ENCODE measurements at regions not wholly inside any gene's neighbourhood (a gene's known extent, or its start where the extent isn't known, plus 50 kb on each side); places are given as distances from the start of the nearest gene placed in this dataset.
"Not testable (repeated sequence)": the region's sequence is repeated elsewhere in the genome, so short reads cannot be mapped to it uniquely, and the experiment has no call there.

DNA sequence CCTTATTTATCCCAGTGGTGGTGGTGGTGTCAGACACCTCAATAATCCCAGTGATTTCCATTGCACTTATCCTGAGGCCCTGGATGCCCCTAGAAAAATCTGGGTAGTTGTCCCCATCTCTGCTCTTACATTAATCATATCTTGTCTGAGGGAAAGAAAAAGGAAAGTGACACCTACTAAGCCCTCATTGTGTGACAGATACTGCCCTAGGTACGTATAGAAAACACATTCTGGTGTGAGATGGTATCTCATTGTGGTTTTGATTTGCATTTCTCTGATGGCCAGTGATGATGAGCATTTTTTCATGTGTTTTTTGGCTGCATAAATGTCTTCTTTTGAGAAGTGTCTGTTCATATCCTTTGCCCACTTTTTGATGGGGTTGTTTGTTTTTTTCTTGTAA lies 162.6 kb upstream of the JADE1 start:
- not testable (repeated sequence) for FAIRE-seq

DNA sequence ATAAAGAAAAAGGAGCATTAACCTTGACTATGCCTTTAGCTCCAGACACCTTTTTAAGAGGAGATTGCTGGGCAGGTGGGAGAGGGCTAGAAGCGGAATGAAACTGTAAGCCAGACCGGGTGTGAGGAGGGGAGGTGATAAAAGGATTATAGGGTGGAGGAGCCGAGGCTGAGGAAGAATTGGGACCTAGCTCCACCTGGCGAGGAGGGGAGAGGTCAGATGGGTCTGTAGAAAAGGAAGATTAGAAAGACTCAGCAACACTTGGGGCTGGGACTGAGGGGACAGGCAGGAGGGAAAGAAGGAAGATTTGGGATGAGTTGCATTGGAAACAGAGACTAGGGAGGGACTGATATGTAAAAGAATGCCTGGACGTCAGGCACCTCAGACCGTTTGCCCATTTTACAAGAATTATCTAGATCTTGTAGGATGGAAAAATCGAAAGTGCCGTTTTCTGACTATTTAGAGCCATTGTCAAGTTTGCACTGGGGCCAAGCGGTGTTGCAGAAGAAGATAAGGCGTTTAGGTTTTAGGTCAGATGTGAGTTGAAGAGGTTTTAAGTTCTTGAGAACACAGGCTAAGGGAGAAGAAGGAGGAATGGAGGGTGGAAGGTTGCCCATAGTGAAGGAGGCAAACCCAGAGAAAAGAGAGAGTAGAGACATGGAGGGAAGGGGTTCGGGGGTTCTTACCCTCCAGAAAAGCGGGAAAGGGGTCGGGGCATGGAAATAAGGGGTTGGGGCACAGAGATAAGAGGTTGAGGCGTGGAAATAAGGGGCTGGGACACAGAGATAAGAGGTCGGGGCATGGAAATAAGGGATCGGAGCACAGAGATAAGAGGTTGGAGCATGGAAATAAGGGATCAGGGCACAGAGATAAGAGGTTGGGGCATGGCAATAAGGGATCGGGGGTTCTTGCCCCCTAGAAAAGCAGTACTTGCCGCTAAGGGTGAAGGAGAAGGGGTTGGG lies 164.5 kb upstream of the JADE1 start:
- FAIRE-seq: not testable (repeated sequence)

DNA sequence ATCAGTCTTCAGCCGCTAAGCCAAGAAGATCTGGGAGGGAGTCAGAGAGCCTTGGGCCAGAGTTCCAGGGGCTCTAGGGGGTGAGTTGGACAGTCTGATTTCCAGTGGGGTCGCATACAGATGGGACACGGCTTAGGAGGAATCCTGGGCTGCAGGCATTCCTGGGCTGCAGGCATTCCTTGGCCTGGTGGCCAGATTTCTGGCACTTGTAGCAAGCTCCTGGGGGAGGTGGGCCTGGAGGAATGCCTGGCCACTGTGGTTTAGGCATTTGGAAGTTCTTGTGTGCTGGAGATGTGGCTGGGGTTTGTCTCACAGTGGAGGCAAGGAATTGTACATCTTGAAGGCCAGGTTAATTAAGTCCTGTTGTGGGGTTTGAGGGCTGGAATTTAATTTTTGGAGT lies 165.4 kb upstream of the JADE1 start:
- not testable (repeated sequence) for FAIRE-seq

DNA sequence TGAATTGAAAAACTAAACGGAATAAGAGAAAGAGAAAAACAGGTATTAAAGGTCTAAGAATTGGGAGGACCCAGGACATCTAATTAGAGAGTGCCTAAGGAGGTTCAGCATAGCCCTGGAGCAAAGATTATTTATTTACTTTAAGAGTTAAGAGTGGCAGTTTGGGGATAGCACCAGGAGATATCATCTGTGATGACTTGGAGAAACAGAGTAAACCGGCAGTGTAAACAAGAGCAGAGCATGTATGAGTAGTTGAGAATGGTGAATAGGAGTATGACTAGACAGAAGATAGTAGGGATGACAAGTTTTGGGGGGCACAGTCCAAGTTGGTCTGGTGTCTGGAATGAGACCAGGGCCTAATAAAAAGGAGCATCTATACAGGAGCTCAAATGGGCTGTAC lies 167.9 kb upstream of the JADE1 start:
- not testable (repeated sequence) for FAIRE-seq

DNA sequence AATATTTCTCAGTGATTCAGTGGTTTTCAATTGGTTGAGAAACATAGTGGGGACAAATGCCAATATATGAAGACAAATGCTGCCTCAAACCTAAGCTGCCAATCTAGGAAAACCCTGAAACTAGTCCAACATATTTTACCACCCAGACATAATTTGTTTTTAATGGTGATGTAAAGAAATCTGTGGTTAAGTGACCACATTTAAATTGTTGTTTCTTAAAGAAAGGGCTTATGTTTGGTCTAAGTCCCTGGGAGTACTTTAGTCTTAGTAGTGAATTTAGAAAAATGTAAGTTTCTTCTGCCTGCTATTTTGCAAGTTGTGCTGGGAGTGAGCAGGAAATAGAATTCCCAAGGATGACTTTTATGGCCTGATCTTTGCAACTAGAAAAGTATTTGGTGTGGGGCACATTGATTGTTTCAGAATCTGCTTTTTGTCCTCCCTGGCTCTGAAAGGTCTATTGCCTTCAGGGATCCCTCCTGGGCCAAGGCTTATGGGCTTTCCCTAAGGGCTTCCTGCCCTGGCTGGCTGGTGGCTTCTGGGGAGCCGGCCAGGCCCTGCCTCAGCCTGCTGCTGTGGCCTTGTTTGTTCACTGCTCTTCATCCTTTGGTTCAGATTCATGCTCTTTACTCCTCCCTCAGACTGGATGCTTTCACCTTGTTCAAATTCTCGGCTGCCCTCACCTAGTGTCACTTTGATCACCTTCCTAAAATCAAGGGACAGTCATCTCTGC lies 169.8 kb upstream of the JADE1 start:
- FAIRE-seq: no peak

DNA sequence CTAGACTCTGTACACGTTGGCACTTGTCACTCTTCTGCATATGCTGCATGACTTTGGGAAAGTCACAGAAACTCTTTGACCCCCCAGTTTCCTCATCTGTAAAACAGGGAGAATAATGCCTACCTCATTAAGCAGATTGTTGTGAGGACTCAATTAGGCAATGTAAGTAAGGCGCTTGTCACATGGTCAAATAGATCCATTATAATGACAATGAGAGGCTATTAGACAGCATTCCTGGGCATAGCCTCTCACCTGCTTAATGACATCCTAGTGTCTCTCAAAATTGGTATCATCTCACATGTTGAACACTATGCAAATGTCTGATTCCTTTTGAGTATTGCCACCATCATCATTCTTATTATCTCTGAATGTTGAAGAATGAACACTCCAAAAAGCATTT lies 172.6 kb upstream of the JADE1 start:
- FAIRE-seq: no peak

DNA sequence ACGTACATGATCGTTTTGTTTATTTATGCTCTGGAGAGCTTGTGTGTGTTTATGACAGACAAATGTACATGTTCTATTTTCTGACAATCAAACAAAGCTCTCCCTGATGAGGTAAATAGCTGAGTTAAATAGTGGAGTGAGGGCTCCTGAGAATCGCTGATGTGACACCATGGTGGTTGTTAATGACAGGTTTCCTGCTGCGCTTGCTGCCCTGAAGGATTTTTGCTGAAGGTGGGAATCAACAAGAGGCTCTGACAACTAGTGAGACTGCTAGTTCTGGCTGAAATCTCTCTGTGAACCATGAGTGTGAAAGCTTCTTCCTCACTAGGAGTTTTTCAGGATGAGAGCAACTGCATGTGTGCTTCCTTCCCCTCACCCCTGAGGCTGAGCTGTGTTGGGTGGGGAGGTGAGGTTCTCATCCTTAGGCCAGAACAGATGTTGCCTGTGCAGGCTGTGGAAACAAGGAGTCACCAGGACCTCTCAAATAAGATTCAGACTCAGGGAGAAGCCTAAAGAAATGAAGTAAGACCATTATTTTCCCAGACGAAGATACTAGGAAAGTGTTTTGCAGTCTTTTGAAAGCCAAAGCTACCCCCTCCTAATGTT lies 173.4 kb upstream of the JADE1 start:
- FAIRE-seq: no peak

DNA sequence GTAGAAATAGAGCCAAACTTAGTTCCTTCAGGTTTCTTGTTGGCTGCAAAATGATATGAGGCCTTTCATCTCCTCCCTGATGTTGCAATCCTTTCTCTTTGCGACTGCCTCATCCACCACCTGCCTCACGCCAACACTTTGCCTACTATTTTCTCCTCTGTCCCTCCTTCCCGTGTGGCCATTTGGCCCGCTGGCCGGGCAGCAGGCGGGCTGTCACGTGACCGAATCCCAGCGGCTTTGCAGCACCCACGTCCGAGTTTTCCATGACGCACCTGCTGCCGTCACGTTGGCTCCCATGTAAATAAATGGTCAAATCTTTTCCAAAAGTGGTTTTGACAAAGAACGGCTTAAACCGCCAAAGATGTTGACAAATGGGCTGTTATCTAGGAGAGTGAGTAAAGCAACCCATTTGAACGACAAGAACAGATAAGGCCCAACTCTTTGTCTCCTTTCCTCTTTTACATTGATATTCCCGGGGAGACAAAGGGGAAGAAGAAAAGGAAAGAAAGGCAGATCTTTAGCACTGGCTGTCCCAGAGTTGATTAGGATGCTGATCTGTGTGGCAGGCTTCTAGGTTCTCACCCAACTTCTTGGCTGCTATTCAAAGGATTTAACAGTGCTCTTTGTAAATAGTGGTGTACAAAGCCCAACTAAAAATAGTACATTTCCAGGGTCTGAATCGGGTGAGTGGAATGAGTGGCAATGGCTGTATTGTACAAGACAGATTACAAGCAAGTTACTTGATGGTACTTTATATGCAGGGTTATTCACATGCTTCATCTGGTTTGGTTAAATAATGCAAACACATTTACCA lies 174.2 kb upstream of the JADE1 start:
- no peak for FAIRE-seq

DNA sequence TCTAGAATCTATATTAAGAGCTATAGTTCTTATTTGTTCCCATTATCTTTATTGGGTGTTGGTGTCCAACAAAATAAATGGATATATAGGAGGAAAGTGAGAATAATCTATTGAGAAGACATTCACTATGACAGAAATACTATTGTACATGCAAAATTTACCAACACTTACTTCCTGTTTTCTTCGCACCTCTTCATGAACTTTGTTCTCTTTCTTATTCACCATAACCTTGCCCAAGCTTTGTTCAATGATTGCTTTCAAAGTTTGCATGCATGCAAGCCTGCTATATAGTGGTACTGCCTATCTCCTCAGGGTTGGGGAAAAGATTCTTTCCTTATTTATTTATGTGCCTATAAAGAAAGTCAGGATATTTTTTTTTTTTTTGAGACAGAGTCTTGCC lies 176.4 kb upstream of the JADE1 start:
- no peak for FAIRE-seq

DNA sequence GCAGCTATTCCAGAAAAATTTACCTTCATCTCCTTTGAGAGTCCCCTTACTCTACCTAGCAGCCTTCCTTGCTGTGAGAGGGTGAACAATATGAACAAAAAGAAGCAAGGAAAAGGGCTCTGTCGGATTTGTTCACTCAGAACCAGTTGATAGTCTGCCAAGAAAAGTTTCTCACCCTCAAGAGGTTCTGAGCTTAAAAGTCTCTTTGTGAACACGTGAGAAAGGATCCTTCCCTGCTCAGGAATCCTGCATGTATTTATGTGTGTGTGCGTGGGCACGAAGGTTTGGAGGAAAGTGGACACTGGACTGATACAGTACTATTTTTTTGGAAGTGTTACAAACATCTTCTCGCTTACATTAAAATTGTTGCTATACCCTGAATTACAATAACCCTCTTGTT lies 178.6 kb upstream of the JADE1 start:
- FAIRE-seq: no peak

DNA sequence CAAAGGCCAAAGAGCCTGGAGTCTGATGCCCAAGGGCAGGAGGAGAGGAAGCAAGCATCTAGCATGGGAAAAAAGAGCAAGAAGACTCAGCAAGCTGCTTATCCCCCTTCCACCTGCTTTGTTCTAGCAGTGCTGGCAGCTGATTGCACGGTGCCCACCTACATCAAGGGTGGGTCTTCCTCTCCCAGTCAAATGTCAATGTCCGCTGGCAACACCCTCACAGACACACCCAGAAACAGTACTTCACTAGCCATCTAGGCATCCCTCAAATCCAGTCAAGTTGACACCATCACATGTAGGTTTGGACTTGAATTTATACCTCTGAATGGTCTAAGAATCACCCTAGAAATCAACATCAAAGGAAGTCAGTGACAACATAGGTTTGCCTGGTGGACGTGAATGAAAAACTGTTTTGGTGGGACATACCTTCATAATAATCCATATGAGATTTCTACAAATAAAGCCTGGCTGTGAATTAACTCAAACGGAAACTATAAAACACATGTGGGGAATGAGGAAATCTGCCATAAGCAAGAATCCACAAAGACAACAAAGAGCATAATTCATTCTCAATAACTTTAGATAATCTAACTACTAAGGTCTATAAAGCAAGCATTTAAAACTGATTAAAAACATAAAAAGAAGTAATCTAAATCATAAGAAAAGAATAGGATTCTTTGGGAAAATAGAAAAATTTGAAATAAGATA lies 185.8 kb upstream of the JADE1 start:
- FAIRE-seq: no peak

DNA sequence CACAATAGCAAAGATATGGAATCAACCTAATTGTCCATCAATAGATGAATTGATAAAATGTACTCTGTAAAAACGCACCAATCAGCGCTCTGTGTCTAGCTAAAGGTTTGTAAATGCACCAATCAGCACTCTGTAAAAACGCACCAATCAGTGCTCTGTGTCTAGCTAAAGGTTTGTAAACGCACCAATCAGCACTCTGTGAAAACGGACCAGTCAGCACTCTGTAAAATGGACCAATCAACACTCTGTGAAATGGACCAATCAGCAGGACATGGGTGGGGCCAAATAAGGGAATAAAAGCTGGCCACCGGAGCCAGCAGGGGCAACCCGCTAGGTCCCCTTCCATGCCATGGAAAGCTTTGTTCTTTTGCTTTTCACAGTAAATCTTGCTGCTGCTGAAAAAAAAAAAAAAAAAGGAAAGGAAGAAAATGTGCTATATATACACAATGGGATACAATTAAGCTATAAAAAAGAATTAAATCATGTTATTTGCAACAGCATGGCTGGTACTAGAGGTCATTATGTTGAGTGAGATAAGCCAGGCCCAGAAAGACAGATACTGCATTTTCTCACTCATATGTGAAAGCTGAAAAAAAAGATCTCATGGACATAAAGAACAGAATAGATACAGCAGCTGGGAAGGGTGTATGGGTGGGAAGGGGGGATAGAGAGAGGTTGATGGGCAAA lies 189.1 kb upstream of the JADE1 start:
- FAIRE-seq: not testable (repeated sequence)

DNA sequence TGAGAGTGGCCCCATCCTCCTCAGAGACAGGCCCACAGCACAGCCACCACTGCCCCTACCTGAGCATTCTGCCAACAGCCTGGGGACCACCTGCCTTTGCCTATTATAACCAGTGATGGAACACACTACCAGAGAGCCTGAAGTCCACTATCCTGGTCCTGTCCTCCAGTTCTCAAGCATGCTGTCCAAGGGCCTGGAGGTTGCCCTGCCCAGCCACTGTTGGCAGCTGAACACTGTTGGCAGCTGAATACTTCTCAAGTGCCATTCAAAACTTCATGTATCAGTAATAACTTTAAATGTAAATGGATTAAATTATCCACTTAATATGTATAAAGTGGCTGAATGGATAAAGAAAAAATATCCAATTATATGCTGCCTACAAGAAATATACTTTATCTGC lies 194.3 kb upstream of the JADE1 start:
- no peak for FAIRE-seq

DNA sequence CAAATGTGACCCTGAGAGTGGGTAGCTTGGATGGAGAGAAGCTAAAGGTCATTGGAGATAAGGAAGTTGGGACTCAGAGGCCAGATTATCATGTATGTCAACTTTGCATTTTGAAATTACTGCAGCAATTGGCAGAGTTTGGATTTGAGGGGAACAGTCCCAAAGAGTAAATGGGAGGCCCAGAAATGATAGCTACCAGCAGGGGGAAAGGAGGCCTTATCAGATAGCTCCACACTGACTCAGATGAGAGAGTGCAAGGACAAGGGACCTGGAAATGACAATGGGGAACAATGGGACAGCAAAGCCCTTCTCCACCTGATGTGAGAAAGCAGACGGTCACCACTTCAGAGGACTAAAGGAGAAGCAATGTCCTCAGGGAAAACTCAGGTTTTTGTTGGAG lies 201.5 kb upstream of the JADE1 start:
- FAIRE-seq: no peak

DNA sequence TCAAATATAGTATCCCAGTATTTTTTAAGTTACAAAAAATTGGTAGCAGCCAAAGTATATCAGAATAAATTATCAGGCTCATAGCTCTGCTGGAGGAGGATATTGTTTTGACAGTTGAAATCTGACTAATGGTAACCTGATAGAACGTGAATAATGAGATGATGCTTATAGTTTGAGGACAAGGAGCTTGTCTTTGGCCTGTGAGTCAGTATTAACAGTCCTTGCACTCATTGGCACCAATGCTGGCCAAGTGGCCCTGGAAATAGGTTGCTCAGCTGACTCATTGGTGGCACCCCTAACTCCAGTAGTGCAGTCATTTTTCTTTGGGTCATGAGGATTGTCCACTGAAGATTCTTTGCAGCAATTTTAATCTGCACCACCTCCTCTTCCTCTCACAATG lies 203.3 kb upstream of the JADE1 start:
- no peak for FAIRE-seq

DNA sequence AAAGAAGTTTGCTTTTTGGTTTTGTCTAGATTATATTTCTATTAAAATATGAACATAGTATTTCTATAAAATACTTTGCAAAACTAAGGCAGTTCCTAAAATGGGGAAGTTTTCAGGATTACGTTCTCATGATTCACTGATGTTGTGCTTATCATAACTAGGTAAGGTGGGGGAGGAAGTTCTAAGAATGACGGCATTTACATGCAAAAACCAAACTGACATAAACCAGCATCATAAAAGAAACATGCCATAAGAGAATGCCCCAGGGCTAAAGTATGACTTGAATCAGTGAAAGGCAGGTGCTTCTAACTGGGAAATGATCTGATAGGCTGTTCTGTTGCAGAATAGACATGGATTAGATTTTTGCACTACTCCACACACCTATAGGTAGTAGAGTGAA lies 204.7 kb upstream of the JADE1 start:
- FAIRE-seq: no peak

DNA sequence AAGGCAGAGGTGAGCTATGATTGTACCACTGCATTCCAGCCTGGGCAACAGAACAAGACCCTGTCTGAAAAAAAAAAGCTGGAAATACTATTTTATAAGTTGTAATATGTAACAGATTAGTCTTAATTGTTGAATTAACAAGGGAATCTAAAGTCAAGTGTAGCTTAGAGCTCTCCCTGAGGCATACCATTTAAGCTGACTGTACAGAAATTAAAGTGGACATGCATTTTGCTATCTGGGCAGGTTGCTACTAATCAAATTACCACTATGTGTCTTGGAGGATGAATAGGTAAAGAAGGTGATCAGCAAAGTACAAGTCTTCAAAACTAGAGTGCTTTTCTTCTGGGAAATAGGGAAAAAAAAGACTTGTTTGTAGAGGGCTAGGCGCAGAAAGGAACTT lies 205.3 kb upstream of the JADE1 start:
- no peak for FAIRE-seq

DNA sequence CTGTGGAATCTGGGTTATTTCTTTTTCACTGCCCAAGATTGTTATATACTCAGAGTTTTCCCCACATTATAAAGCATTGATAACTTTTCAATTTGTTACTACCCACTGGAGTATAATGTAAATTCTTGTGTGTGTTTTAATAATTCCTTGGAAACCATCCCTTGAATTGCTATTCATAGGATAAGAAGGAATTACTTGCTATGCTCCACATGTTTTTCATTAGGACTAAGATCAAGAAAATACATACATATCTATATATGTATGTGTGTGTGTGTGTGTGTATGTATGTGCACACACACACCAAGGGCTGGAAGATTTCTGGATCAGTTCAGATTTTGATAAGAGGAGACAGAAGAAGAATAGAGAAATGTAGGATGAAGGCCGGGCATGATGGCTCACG lies 206.4 kb upstream of the JADE1 start:
- FAIRE-seq: no peak

DNA sequence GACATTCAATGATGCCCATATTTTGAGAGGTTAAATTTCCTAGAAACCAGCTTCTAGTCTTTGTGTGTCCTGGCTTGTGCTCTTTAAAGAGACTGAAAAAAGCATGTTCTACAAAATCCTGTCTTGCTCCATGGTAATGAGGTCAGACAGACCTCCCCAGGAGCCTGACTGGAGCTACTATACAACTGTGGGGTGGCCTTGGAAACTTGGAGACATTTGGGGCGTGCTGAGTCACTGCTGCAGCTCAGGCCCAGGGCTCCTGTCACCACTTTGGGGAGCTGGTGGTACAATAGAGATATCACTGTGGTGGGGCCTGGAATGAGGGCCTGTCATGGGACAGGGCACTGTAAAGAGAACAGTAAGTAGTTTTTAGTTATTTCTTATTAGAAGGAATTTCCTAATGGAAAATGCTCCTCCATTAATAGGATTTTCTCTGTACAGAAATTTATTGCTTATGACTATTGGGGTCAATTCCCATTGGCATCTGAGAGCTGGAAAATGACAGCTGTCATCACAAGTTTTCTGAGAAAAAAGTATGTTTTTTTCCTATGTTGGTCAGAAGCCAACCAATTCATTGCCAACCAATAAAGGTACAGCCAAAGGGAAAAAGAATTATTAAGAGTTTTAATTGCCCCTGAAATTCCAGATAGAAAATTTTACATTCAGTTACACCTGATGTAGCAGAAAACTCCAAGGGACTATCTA lies 207.4 kb upstream of the JADE1 start:
- no peak for FAIRE-seq

DNA sequence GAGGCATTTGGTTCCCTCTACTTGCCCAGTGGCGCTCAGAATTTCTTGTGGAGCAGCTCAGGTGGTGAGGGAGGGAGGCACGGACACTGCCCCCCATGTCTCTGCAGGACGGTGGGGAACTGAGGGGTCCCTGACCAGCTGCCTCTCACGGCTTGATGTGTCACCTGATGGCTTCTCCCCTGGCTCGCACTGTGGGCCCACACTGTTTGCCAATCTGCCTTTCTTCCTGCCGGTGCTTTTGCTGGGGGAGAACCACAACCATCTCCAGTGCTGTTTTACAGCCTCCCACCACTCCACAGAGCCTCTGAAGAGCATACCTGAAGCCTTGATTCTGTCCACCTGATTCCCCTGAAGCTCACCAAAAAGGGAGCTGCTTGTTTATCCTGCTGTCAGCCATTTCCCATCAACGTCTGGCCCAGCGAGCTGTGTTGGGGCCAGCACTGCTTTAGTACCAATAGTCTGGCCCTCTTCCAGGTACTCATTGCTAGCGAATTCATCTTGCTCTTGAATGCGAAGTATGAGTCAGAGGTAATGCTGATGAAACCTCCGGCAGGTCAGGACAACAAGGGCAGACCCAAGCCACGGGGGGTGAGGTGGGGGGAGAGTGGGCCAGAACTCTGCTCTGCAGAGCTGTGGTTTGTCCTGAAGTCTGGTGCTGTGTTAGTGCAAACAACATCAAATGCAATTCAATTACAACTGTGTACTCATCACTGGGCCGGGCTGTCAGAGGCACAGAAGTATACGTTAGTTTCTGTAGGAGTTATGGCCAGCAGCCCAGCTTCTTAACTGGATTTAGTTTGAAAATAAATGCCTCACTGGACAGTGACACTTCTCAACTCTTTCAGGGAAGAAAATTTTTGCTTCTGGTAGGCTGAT lies 208.3 kb upstream of the JADE1 start:
- no peak for FAIRE-seq

Measured in G401.6 (cell line).